HEK293 (cell line): ENCODE measurements at regions not wholly inside any gene's neighbourhood (a gene's known extent, or its start where the extent isn't known, plus 50 kb on each side); places are given as distances from the start of the nearest gene placed in this dataset.

Source experiments
- CTCF ChIA-PET: fragments of 350-600 bp; formaldehyde crosslinking; extraction: SDS; loops from one replicate; lab custom pipeline; 2021; ENCODE audit warnings: antibody characterized with exemption; lab: Yijun Ruan, JAX
- POLR2A ChIA-PET: fragments of 300-600 bp; formaldehyde crosslinking; extraction: SDS; loops from one replicate; lab custom pipeline; 2020; ENCODE audit warnings: antibody characterized with exemption, inconsistent platforms; lab: Yijun Ruan, JAX
- H3K27ac ChIP-seq: fragments of 200-500 bp; sonication (Bioruptor generic); 2 replicates; pipeline ENCODE4 v1.5.1; 2014; ENCODE audit warnings: low read depth, low read length, control low read depth, inconsistent platforms; ENCODE audit errors: extremely low read depth
- H3K36me3 ChIP-seq, 2 experiments: fragments of 200-500 bp in 1 of 2; sonication (Bioruptor generic) in 1 of 2; 1 replicate in 1 of 2; 2 replicates in 1 of 2; pipeline ENCODE4 v1.5.1; 2014 to 2017; ENCODE audit warnings: inconsistent platforms in 2 of 2, low read length in 2 of 2; ENCODE audit not compliant: control insufficient read depth in 2 of 2, insufficient read depth in 1 of 2
- H3K4me1 ChIP-seq: fragments of 200-500 bp; sonication (Bioruptor generic); 2 replicates; pipeline ENCODE4 v1.5.1; 2014; ENCODE audit warnings: mild to moderate bottlenecking, low read length, inconsistent platforms; ENCODE audit not compliant: control insufficient read depth, insufficient read depth
- H3K4me3 ChIP-seq: 2 replicates; pipeline ENCODE4 v1.5.1; 2011; ENCODE audit warnings: low read depth, mild to moderate bottlenecking, control low read depth, low read length, moderate library complexity
- H3K9me3 ChIP-seq: fragments of 200-500 bp; sonication (Bioruptor generic); 2 replicates; pipeline ENCODE4 v1.5.1; 2014; ENCODE audit warnings: low read depth, low read length, inconsistent platforms; ENCODE audit not compliant: control insufficient read depth, insufficient read depth
- GLI2 ChIP-seq: fragments of 450-650 bp; formaldehyde crosslinking; IDR thresholded peaks from 2 replicates; pipeline ENCODE4; 2017; ENCODE audit warnings: missing biosample characterization, missing genetic modification characterization, low read depth, borderline replicate concordance
- HOXA7 ChIP-seq: sonication (generic); formaldehyde crosslinking; IDR thresholded peaks from 2 replicates; pipeline ENCODE4 v1.8.1; 2022; ENCODE audit warnings: missing genetic modification reagents, borderline replicate concordance
- KLF1 ChIP-seq: fragments of 450-650 bp; formaldehyde crosslinking; IDR thresholded peaks from 2 replicates; pipeline ENCODE4 v1.5.1; 2016; ENCODE audit warnings: missing biosample characterization, missing genetic modification characterization
- TCF7L2 ChIP-seq: IDR thresholded peaks from 2 replicates; pipeline ENCODE4 v1.6.1; 2011; ENCODE audit warnings: low read depth, mild to moderate bottlenecking, inconsistent platforms, low read length, moderate library complexity, borderline replicate concordance
- ZNF133 ChIP-seq: fragments of 450-650 bp; formaldehyde crosslinking; IDR thresholded peaks from 2 replicates; pipeline ENCODE4 v1.5.1; 2016; ENCODE audit warnings: missing biosample characterization, missing genetic modification characterization
- ZNF146 ChIP-seq: fragments of 450-650 bp; formaldehyde crosslinking; IDR thresholded peaks from 2 replicates; pipeline ENCODE4 v1.5.1; 2016; ENCODE audit warnings: missing biosample characterization, missing genetic modification characterization
- ZNF148 ChIP-seq: fragments of 450-650 bp; formaldehyde crosslinking; IDR thresholded peaks from 2 replicates; pipeline ENCODE4 v1.5.0; 2017; ENCODE audit warnings: missing biosample characterization, missing genetic modification characterization, borderline replicate concordance
- ZNF169 ChIP-seq: fragments of 450-650 bp; formaldehyde crosslinking; IDR thresholded peaks from 2 replicates; pipeline ENCODE4 v1.5.1; 2016; ENCODE audit warnings: missing biosample characterization, missing genetic modification characterization
- ZNF174 ChIP-seq: fragments of 450-650 bp; formaldehyde crosslinking; IDR thresholded peaks from 2 replicates; pipeline ENCODE4 v1.5.0; 2017; ENCODE audit warnings: missing biosample characterization, mild to moderate bottlenecking, missing genetic modification characterization
- ZNF175 ChIP-seq: fragments of 450-650 bp; formaldehyde crosslinking; IDR thresholded peaks from 2 replicates; pipeline ENCODE4 v1.5.1; 2016; ENCODE audit warnings: missing biosample characterization, missing genetic modification characterization
- ZNF214 ChIP-seq: fragments of 450-650 bp; formaldehyde crosslinking; IDR thresholded peaks from 2 replicates; pipeline ENCODE4 v1.5.1; 2017; ENCODE audit warnings: missing biosample characterization, mild to moderate bottlenecking, missing genetic modification characterization, borderline replicate concordance
- ZNF23 ChIP-seq: fragments of 450-650 bp; formaldehyde crosslinking; IDR thresholded peaks from 2 replicates; pipeline ENCODE4 v1.5.1; 2016; ENCODE audit warnings: missing biosample characterization, missing genetic modification characterization, borderline replicate concordance
- ZNF274 ChIP-seq, 2 experiments: fragments of 200-500 bp in 1 of 2; fragments of 450-650 bp in 1 of 2; sonication (Bioruptor generic) in 1 of 2; formaldehyde crosslinking in 1 of 2; IDR thresholded peaks; 2 replicates each; pipeline versions ENCODE4 v1.5.1 to v1.6.1; 2014 to 2016; ENCODE audit warnings: borderline replicate concordance in 1 of 2, inconsistent platforms in 1 of 2, low read length in 1 of 2, missing biosample characterization in 1 of 2, missing genetic modification characterization in 1 of 2
- ZNF311 ChIP-seq: fragments of 450-650 bp; formaldehyde crosslinking; IDR thresholded peaks from 2 replicates; pipeline ENCODE4 v1.5.1; 2017; ENCODE audit warnings: missing biosample characterization, missing genetic modification characterization, borderline replicate concordance
- ZNF501 ChIP-seq: fragments of 450-650 bp; formaldehyde crosslinking; IDR thresholded peaks from 2 replicates; pipeline ENCODE4 v1.5.1; 2016; ENCODE audit warnings: missing biosample characterization, missing genetic modification characterization
- ZNF561 ChIP-seq: fragments of 450-650 bp; IDR thresholded peaks from 2 replicates; pipeline ENCODE4 v1.5.1; 2018; ENCODE audit warnings: missing biosample characterization, missing genetic modification characterization, borderline replicate concordance
- ZNF580 ChIP-seq: fragments of 450-650 bp; formaldehyde crosslinking; IDR thresholded peaks from 2 replicates; pipeline ENCODE4 v1.5.1; 2016; ENCODE audit warnings: missing biosample characterization, missing genetic modification characterization
- ZNF629 ChIP-seq: fragments of 450-650 bp; formaldehyde crosslinking; IDR thresholded peaks from 2 replicates; pipeline ENCODE4 v1.5.1; 2017; ENCODE audit warnings: missing biosample characterization, missing genetic modification characterization
- ZSCAN30 ChIP-seq: fragments of 450-650 bp; IDR thresholded peaks from 2 replicates; pipeline ENCODE4 v1.5.1; 2018; ENCODE audit warnings: missing biosample characterization, mild to moderate bottlenecking, missing genetic modification characterization, moderate library complexity
- TF ChIP-seq, protein P1 (sequence below): fragments of 450-650 bp; formaldehyde crosslinking; IDR thresholded peaks from 2 replicates; pipeline ENCODE4 v1.5.1; 2016; ENCODE audit warnings: missing biosample characterization, missing genetic modification characterization

- Histone ChIP-seq H3K9me3 (no peaks in the 10 kb centered on the region), H3K4me3 (no peak overlapping the region), H3K36me3 (no peaks in the 10 kb centered on the region), H3K4me1 (no peaks in the 10 kb centered on the region), H3K27ac (no peak overlapping the region)
- ChIA-PET POLR2A (no interaction called here), CTCF (no interaction called here)
- TF ChIP-seq HOXA7 (CRISPR knock-in tag) (no peak), ZNF23 (tag by site-specific recombination) (no peak), ZNF274 (IDR thresholded peaks at IDR 0.05; ENCODE audit: low read length) (no peak), ZNF274 (tag by site-specific recombination; IDR thresholded peaks at IDR 0.05; ENCODE audit: borderline replicate concordance) (no peak), GLI2 (no peak), TCF7L2 (no peak), ZNF148 (tag by site-specific recombination) (no peak), KLF1 (no peak), ZNF175 (tag by site-specific recombination) (no peak), ZNF174 (tag by site-specific recombination) (no peak), ZNF146 (tag by site-specific recombination) (no peak), ZSCAN30 (tag by site-specific recombination) (no peak), ZNF169 (tag by site-specific recombination) (no peak), ZNF501 (tag by site-specific recombination) (no peak)
- TF ChIP-seq, protein P1, sequence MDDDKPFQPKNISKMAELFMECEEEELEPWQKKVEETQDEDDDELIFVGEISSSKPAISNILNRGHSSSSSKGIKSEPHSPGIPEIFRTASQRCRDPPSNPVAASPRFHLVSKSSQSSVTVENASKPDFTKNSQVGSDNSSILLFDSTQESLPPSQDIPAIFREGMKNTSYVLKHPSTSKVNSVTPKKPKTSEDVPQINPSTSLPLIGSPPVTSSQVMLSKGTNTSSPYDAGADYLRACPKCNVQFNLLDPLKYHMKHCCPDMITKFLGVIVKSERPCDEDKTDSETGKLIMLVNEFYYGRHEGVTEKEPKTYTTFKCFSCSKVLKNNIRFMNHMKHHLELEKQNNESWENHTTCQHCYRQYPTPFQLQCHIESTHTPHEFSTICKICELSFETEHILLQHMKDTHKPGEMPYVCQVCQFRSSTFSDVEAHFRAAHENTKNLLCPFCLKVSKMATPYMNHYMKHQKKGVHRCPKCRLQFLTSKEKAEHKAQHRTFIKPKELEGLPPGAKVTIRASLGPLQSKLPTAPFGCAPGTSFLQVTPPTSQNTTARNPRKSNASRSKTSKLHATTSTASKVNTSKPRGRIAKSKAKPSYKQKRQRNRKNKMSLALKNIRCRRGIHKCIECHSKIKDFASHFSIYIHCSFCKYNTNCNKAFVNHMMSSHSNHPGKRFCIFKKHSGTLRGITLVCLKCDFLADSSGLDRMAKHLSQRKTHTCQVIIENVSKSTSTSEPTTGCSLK (tag by site-specific recombination), result no peak
These were observed 174.3 kb downstream of the ACKR3 start for GRCh38 chr2:236743921-236744280.

DNA sequence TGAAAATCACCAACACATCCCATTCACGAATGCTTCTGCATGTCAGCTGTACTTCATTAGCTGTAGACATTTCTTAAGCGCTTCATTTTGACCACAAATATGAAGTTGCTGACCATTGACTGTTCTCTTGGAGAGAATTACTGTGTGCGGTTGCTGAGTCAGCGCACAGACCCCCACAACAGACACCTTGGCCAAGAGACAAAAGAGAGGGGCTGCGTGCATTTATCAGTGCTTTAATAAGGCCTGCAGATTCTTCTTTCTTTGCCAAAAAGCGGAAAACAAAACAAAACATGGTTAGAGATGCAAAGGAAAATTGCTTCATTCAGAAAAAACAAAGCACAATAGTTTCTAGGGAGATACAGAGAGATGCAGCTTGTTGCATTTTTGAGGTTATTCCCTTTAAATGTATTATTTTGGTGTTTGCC lies 174.7 kb downstream of the ACKR3 start:
- Histone ChIP-seq H3K4me1 (no peaks in the 10 kb centered on the region), H3K9me3 (no peaks in the 10 kb centered on the region), H3K4me3 (no peak overlapping the region), H3K27ac (no peak overlapping the region), H3K36me3 (no peaks in the 10 kb centered on the region)
- POLR2A ChIA-PET, result no interaction called here
- TF ChIP-seq ZNF133 (tag by site-specific recombination) (no peak), ZNF629 (tag by site-specific recombination) (no peak)
- CTCF ChIA-PET, result no interaction called here

DNA sequence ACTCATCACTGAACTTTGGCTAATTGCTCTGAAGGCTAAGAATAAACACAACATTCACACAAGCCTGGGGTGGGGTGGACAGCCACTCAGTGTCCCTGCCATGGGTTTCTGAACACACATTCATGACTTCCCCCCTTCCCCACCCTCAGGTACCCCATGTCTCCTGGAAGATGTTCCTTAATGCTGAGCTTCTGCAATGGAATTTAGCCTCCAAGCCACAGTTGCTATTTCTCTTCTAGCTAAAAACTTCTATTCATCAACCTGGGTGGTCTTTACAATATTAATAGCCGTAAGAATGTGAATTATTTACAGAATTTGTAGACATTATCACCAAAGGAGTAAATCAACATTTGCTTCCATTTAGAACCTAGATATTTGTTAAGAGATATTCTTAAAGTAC lies 175.1 kb downstream of the ACKR3 start:
- Histone ChIP-seq H3K27ac (no peak overlapping the region), H3K9me3 (no peaks in the 10 kb centered on the region), H3K4me1 (no peaks in the 10 kb centered on the region), H3K36me3 (no peaks in the 10 kb centered on the region), H3K4me3 (no peak overlapping the region)
- POLR2A ChIA-PET, result no interaction called here
- TF ChIP-seq ZNF561 (tag by site-specific recombination), result no peak
- no peak for TF ChIP-seq ZNF311
- TF ChIP-seq ZNF214, result no peak
- no peak for TF ChIP-seq ZNF274 (IDR thresholded peaks at IDR 0.05; ENCODE audit: low read length)
- no peak for TF ChIP-seq ZNF274 (tag by site-specific recombination; IDR thresholded peaks at IDR 0.05; ENCODE audit: borderline replicate concordance)
- no peak for TF ChIP-seq ZNF580 (tag by site-specific recombination)
- CTCF ChIA-PET, result interaction anchor here (0.6 kb wide), 1 partner anchor 287 kb away, joined by 3 read pairs; no protein-coding TSS in a partner anchor
